IPS DF 4.7 (cell line): ENCODE measurements at regions not wholly inside any gene's neighbourhood (a gene's known extent, or its start where the extent isn't known, plus 50 kb on each side); places are given as distances from the start of the nearest gene placed in this dataset.
"Not testable (repeated sequence)": the region's sequence is repeated elsewhere in the genome, so short reads cannot be mapped to it uniquely, and the experiment has no call there.

Experiments
- DNase-seq: peaks from one replicate; pipeline ENCODE4 v3.0.0-alpha.2; 2013; ENCODE audit warnings: low spot score; ENCODE audit errors: extremely low read depth

DNA sequence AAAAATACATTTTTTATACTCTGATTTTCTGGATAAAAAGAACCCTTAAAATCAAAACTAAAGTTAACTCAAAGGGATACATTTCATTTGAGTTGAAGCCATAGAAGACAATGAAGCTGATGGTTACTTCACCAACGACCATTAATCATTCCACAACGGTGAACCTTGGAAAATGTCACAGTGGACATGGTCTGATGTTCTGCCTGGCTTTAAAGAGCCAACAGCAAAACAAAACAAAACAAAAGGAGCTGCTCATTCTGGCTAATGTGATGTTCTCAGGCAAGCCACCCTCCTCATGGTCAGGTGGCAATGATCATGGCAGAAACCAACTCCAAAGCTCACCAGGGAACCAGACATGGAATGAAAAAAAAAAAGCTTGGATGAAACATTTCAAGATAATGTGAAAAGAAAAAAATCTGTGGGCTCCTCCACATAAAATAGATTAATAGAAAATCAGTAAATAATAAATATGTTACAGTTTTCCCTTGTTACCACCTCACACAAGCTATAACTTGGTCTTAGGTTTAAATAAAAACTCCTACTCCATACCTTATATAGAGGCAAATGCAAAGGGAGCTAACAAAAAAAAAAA, 90.1 kb upstream of the SERTAD2 start:
- DNase-seq: no peak

GRCh38 chr2:64745562-64745961, 91.8 kb upstream of the SERTAD2 start:
- no peak for DNase-seq

GRCh38 chr2:64747690-64748091, 94.0 kb upstream of the SERTAD2 start:
- not testable (repeated sequence) for DNase-seq

DNA sequence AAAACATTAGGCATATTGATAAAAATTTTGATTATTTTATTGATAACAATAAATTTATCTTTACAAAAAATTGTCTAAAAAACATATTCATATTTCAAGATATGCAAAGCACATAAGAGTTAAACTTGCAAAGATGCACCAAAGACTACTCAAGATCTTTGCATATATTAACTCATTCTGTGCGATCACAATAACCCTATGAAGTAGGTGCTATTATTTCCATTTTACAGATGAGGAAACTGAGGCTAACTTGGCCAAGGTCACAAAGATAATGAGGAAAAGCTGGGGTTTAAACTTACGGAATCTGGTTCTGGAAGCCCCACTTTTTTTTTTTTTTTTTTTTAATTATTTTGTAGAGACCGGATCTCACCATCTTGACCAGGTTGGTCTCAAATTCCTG, 94.4 kb upstream of the SERTAD2 start:
- DNase-seq: no peak

GRCh38 chr2:64748561-64748960, 94.8 kb upstream of the SERTAD2 start:
- no peak for DNase-seq

GRCh38 chr2:64749446-64749845, 95.7 kb upstream of the SERTAD2 start:
- DNase-seq: no peak

DNA sequence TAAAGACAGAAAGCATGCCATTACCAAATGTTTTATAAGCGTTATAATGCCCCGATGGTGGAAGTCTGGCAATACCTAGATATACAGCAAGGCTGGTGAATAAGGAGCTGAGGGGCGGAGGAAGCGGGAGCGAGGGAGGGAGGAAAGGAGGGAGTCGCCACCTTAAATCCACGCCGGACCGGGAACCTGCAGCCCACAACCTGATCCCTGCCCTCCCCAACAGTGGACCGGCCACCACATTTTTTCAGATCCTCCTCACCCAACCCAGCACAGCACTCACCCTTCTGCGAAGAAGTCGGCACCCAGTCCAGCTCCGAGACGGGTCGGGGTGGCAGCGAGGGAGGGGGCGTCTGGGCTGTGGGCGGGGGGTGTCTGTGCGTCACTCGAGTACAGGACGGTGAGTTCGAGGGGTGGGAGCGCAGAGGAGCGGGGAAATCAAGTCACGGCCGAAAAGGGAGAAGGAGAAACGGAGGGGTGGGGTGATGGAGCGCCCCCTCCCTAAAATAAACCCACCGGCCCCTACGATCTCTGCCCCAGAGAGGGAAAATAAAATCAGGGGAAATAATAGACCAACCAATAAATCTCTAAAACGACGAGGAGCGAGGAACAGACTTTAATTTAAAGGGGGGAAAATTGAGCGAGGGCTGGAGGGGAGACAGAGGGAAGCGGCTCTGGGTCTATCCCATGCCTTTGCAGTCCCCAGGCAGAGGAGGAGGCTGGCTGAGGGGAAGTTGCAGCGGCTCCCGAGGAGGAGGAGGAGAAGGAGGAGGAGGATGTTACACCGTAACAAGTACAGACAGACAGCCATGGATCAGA, 96.5 kb upstream of the SERTAD2 start:
- DNase-seq: no peak

DNA sequence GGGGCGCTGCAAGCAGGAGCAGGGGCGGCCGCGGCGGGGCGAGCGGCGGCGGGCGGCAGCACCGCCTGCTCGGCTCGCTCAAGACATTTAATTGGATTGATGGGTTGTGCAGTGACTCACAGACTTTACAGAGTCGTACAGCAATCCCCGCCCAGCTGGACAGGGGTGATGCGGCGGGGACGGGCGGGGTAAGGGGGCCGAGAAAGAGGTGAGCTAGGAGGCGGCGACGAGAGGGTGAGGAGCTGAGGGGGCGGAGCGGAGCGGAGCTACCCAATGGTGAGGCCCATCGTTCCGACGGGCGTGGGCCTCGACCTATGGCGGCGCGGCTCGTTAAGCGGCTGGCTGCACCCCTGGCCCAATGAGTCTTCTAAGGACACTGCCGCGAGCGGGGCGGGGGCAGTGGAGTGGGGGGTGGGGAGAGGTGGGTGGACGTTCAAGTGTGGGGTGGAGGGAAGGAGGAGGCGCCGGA, 97.1 kb upstream of the SERTAD2 start:
- DNase-seq: peak; percentile 86

DNA sequence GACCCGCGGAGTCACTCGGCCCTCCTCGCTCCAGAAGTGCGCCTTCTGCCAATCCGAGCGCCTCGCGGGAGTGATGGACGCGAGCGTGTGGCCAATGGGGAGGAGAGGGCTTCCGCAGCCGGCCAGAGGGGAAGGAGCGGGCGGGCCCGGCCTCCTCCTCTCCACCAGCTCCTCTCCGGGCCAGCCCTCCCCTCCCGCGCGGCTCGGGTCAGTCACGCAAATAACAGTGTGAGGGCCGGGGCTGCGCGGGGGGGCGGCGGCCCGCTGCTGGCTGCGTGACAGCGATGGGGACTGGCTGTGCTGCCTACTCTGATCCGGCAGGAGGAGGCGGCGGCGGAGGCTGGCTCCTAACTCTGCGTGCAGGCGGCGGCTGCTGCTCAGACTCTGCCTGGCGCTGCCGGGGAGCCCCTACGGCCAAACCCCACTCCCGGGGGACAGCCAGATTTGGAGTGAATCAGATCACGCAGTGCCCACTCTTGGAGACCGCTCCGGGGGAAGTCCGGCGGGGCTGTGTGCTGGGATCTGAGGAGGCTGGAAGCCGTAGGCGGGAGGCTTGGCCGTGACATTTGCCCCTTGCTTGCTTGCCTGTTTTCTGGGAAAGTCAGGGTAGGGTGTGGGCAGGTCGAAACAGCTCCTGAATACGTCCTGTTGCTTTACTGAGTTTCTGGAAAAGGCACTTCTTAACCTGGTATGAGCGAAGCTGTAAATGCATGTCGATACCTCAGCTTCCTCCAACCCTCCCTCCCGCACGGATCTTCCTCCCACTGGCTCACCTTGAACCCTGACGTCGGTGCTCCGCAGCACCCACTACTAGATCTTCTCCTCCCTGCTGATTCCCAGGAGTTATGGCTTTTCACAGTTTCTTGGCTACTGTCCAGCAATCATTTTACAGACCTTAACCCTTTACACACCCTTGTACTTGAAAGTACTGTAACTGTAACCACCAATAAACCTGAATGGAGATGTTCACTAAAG, 97.9 kb upstream of the SERTAD2 start:
- peak; percentile 75 for DNase-seq

- no peak for DNase-seq
These were observed 99.7 kb upstream of the SERTAD2 start for GRCh38 chr2:64753399-64753798.

DNA sequence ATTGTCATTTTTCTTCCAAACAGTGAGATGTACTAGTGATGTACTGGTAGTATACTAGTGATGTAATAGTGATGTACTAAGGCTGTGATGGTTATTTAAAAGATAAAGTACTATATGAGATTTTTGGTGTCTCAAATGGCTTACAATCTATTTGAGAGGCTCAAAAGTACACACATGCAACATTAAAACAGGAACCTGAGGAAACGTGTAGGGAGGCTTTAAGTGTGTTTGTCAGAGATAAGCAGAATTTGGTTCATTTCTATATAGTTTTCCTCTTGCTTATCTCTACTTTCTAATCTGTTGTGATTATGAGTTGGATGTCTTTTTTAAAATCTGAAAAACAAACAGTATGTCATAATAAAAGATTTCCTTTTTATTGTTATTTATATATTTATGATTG, 100.9 kb upstream of the SERTAD2 start:
- no peak for DNase-seq

DNA sequence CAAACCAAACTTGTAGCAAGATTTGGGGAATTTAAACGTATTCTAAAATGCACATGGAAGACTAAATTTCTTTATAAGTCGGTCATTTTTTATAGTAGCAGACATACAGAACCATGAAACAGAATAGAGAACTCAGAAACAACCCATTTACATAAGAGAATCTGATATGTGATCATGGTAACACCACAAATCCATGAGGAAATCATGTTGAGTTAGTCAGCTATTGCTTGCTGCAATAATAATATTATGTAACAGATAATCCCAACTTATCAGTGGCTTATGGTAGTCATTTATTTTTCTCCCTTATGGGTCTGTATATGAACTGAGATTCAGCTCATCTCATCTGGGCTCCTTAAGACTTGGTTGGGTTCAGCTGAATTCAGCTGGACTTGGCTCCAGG, 103.4 kb upstream of the SERTAD2 start:
- no peak for DNase-seq

DNA sequence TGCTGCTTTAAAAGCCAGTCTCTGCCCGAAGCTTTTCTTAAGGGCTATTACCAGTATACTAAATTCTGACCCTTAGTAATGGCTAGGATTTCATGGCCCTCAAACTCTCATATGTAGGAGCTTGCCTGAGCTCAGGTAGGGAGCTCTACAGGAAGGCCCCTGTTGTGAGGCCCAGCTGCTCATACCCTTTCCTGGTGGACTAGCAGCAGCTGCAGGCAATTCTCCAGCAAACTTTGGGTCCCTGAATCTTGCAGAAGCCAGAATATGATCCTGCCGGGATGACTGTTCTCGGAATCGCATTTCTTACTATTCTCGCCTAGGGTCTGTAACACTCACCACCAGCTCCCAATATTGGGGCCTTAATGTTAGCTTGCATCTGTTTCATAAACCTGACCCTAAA, 106.4 kb upstream of the SERTAD2 start:
- DNase-seq: no peak

- DNase-seq: no peak
These were observed 108.7 kb upstream of the SERTAD2 start for GRCh38 chr2:64762301-64762997.

DNA sequence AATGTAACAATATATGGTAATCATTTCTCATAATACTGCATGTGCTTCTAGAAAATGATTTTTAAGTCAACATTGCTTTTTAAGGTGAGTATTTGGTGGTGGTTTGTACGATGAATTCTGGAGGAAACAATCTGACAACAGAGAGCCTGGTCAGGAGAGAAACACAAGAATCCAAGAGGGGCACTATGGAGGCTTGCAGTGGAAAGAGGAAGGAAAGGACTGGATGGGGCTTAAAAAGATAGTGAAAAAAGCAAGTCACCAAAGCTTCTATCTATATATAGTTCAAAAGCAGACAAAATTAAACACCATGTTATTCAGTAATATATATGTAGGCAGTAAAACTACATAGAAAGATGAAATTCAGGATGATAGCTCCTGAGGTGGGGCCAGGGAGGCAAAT, 109.4 kb upstream of the SERTAD2 start:
- DNase-seq: no peak

GRCh38 chr2:64765160-64765805, 111.6 kb upstream of the SERTAD2 start:
- no peak for DNase-seq

GRCh38 chr2:64766841-64767669, 113.3 kb upstream of the SERTAD2 start:
- no peak for DNase-seq

DNA sequence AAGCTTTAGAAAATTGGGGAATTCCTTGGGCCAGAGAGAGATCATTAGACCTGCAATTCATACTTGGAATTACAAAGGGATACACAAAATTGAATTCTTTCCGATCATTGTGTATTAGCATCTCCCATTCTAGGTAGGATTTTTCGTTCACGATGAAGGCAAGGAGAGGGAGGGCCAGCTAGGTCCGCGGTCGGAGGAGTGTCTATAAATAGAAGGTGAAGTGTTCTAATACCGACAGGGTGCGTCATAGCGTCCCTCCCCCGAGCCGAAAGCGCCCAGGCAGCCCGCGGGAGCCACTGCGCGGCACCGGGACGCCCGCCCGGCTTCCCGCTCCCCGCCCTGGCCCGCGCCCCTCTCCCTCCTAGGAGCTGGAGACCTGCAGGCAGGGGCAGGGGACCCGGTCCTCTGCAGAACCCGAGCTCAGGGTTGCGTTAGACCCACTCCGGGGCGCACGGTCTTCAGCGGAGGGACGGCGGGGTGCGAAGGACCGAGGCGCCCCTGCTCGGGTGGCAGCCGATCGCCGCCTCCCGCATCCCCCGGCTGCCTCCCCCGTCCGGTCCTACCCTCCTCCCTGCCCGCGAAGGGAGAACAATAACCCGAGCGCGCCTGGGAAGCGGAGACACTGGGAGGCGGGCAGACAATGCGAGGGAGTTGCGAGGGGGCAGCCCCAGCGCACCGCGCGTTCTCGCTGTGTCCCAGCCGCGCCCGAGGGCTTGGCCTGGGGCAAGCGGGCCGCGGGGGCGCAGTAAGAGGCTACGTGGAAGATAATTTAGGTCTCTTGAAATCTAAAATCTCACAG, 114.2 kb upstream of the SERTAD2 start:
- DNase-seq: no peak

DNA sequence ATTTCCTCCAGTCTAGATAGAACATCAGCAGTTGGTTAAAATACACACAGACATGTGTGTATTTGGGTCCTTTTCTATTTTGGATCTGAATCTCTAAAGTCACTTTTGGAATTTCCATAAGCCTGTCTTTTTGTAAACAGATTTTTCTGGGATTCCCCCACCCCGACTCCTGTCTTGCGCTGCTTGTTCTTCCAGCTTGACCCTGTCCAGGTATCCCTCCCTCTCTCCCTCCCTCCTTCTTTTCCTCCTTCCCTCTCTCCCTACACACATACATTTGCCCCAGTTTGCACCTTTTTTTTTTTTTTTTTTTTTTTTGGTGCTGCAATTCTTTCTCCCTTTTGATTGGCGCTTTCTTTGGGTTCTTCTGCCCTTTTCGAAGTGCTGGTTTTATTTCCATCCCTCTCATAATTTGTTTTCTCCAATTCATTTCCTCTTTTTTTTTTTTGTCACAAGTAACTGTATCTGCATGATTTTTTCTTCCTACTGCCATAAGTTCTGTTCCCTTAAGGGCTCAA, 114.8 kb upstream of the SERTAD2 start:
- DNase-seq: no peak
